ENCODE measurements at regions not wholly inside any gene's neighbourhood (a gene's known extent, or its start where the extent isn't known, plus 50 kb on each side); places are given as distances from the start of the nearest gene placed in this dataset.

- no peak for TF ChIP-seq CTCF (IDR thresholded peaks at IDR 0.05)
- TF ChIP-seq POLR2A (IDR thresholded peaks at IDR 0.05), result no peak
Observed at GRCh38 chr7:130853503-130854279, 119.7 kb upstream of the KLF14 start.

Data from tibial nerve (tissue), 3 donors.